ENCODE measurements at regions not wholly inside any gene's neighbourhood (a gene's known extent, or its start where the extent isn't known, plus 50 kb on each side); places are given as distances from the start of the nearest gene placed in this dataset.

DNA sequence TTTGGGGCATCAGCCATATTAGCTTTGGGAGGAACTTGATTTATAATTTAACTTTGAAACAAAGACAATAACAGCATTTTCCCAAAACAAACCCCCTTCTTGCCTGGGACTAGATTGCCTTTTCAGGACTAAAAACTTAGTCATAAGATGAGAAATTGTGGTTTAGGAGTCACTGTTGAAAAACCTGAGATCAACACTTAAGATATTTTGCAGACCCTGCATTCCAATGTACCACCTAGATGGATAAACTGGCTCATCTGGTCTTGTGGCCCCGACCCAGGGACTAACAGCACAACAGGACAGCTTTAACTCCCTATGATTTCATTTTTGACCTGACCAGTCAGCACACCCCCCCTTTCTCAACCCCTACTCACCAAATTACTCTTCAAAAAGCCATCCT lies 1165.4 kb downstream of the XPNPEP1 start:
- no peak for DNase-seq

- no peak for DNase-seq
Observed at GRCh38 chr10:108755646-108756045, 1167.7 kb downstream of the XPNPEP1 start.

DNA sequence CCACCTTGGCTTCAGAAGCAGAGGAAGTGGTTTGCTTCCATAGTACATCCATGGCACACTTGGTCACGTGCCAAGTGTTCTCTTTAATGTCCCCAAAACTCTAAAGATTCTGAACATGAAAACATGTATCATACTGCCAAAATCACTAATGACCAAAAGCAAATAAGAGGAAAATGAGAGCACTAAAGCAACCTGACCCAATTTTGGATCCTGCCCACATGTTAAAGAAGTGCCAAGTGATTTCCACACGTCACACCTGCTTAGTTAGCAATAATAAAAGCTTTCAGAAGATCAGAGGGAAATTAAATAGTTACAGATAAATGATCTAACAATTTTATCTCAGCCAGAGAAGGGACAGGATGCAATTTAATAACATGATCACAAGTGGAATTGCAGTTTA lies 1170.0 kb downstream of the XPNPEP1 start:
- DNase-seq: no peak

GRCh38 chr10:108749042-108749441 lies 1174.3 kb downstream of the XPNPEP1 start:
- DNase-seq: no peak

DNA sequence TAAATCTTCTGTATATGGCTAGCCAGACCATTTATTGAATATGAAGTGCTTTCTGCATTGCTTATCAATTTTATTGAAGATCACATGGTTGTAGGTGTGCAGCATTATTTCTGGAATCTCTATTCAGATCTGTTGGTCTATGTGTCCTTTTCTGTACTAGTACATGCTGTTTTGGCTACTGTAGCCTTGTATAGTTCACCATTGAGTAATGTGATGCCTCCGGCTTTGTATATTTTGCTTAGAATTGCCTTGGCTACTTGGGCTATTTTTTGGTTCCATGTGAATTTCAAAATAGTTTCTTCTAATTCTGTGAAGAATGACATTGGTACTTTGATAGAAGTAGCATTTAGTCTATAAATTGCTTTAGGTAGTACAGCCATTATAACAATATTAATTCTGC lies 1187.2 kb downstream of the XPNPEP1 start:
- no peak for DNase-seq

- no peak for DNase-seq
Observed at GRCh38 chr10:108735380-108735779, 1187.9 kb downstream of the XPNPEP1 start.

DNA sequence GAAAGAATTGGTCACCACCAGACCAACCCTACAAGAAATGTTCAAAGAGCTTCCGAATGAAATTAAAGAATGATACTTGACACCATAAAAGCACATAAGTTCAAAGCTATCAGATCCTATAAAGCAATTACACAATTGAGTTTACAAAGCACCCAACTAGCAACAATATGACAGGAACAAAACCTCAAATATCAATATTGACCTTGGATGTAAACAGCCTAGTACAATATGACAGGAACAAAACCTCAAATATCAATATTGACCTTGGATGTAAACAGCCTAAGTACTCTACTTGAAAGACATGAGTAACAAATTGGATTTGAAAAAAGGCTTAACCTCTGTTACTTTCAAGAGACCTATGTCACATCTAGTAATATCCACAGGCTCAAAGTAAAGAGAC lies 1201.4 kb downstream of the XPNPEP1 start:
- no peak for DNase-seq

DNA sequence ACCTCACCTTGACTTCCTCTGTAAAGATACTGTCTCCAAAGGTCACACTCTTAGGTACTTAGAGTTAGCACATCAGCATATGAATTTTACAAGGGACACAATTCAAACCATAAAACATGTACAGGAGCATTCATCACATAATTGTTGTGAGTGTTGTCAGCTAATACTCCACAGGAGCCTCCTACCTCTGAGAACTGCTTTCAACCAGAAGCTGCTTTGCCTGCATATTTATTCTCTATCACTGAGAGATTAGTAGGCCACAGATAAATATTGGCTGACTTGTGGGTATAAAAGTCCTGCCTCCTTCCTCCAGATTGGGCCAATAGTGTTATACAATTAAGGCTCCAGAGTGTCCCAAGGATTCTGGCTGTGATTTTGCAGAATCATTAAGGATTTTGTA lies 1207.0 kb downstream of the XPNPEP1 start:
- DNase-seq: no peak

GRCh38 chr10:108709927-108710722 lies 1213.2 kb downstream of the XPNPEP1 start:
- DNase-seq: no peak

DNA sequence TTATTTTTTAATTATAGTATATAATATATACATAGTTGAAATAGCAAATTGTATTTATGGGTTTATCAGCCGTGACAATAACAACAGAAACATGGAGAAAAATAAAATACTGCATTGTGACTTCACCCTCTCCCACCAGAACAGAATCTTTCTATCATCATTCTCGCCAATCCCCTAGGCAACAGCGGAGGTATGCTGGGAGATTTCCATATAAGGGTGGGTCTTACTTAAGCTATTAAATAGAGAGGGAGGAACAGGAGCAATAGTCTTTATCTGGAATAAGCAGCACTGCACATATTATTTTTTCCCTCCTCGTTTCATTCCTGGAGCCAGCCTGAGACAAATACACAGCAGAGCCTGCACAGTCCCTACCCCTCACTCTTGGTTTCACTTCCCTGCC lies 1214.9 kb downstream of the XPNPEP1 start:
- DNase-seq: no peak

GRCh38 chr10:108696792-108697477 lies 1226.4 kb downstream of the XPNPEP1 start:
- DNase-seq: no peak

- no peak for DNase-seq
Observed at GRCh38 chr10:108691126-108691525, 1232.2 kb downstream of the XPNPEP1 start.

- DNase-seq: no peak
Observed at GRCh38 chr10:108690530-108690929, 1232.8 kb downstream of the XPNPEP1 start.

GRCh38 chr10:108689891-108690290 lies 1233.4 kb downstream of the XPNPEP1 start:
- DNase-seq: no peak

DNA sequence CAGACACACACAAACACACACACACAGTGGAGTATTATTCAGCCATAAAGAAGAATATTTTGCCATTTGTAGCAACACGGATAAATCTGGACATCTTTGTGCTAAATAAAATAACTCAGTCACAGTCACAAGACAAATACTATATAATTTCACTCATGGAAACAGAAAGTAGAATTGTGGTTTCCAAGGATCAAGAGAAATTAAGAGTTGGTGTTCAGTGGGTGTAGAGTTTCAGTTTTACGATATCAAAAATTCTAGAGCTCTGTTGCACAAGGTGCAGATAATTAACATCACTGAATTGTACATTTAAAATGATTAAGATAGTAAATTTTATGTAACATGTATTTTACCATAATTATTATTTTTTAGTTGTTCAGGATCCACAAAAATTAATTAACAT lies 1235.0 kb downstream of the XPNPEP1 start:
- no peak for DNase-seq

GRCh38 chr10:108685863-108686531 lies 1237.3 kb downstream of the XPNPEP1 start:
- no peak for DNase-seq

DNA sequence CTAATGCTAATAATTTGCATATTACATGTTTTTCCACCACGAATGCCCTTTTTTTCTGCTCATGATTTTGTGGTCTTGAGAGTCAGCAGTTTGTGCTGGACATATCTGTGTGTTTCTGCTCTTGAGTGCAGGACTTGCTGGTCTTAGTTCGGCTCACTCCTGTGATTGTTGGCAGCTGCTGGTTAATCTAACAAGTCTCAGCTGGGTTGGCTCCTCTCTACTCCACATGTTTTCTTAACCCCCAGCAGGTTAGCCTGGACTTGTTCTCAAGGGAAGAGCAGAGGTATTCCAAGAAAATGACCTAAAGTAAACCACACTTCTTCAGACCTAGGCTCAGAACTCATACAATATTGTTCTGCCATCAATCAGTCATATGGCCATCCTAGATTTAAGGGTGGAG lies 1238.9 kb downstream of the XPNPEP1 start:
- DNase-seq: no peak

DNA sequence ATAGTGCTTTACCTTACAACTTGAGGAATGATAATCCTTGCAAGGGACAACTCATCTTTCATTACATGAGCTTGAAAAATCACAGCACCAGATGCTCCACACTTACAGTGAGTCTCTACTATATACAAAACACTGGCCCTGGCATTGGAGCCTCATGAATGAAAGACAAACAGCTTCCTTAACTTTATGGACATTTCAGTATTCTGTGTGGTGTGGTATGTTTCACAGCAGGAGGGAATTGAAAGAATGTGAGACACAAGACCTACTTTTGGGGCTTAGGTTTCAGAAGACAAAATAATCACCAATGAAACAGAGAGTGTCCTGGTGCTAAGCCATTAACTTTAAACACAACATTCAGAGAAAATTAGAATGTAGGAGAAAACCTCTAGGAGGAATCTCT lies 1249.6 kb downstream of the XPNPEP1 start:
- no peak for DNase-seq

DNA sequence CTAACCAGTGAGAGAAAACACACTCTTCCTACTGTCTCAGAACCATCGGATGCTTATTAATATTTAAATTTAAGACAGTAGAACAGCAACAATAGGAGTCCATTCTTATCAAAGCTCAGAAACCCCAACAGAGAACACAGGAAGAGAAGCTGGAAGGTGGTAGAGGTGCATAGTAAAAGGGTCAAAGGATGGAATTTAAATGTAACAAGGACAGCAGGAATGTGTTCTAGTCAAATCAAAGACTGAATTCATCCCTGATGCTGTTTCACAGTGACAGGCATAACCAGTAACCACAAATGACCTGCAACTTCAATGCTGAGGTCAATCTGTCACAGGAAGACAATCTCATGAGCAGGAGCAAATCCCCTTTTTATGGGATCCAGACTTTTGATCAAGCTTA lies 1259.7 kb downstream of the XPNPEP1 start:
- DNase-seq: no peak

- no peak for DNase-seq
Observed at GRCh38 chr10:108662975-108663374, 1260.3 kb downstream of the XPNPEP1 start.

GRCh38 chr10:108655057-108655456 lies 1268.3 kb downstream of the XPNPEP1 start:
- DNase-seq: no peak

GRCh38 chr10:108653531-108653930 lies 1269.8 kb downstream of the XPNPEP1 start:
- DNase-seq: no peak

GRCh38 chr10:108639010-108639409 lies 1284.3 kb downstream of the XPNPEP1 start:
- no peak for DNase-seq

DNA sequence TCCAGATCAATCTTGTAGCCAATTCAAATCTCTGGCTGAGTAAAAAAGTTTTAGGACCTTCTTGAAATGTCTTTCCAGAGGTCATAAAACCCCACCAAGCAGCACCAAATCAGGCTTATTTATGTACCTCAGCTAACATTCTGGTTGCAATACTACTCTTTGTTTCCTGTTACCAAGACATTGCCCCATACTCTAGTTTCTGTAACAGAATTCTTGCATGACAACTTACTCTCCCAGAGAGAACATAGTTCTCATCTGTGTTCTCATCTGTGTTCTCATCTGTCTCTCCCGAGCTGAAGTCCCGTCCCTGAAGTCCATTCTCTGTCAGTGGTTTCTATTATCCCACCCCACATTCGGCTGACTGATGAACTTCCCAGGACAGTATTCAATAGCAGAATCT lies 1285.1 kb downstream of the XPNPEP1 start:
- no peak for DNase-seq

All from NCI-H1092 (cell line).